ENCODE measurements at regions not wholly inside any gene's neighbourhood (a gene's known extent, or its start where the extent isn't known, plus 50 kb on each side); places are given as distances from the start of the nearest gene placed in this dataset.
"Not testable (repeated sequence)": the region's sequence is repeated elsewhere in the genome, so short reads cannot be mapped to it uniquely, and the experiment has no call there.

DNA sequence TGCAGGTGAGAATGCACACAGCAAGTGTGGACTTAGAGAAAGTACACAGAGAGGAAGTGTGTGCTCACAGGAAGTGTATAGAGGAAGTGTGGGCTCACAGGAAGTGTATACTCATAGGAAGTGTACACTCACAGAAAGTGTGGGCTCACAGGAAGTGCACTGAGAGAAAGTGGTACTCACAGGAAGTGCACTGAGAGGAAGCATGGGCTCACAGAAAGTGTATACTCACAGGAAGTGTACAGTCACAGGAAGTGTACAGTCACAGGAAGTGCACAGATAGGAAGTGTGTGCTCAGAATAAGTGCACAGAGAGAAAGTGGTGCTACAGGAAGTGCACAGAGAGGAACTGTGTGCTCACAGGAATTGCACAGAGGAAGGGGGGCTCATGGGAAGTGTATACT, 87.1 kb downstream of the ATP6V0E2 start:
- not testable (repeated sequence) for TF ChIP-seq POLR2AphosphoS5, POLR2A (IDR thresholded peaks at IDR 0.05; ENCODE audit: low read depth, low read length)

Measured in GM12892 (cell line).